ENCODE measurements at regions not wholly inside any gene's neighbourhood (a gene's known extent, or its start where the extent isn't known, plus 50 kb on each side); places are given as distances from the start of the nearest gene placed in this dataset.

- DNase-seq, result no peak
Measured at GRCh38 chr5:159385536-159385935, 55.2 kb upstream of the IL12B start.

GRCh38 chr5:159386028-159386711 is 55.9 kb upstream of the IL12B start:
- no peak for DNase-seq

GRCh38 chr5:159392871-159393270 is 62.6 kb upstream of the IL12B start:
- no peak for DNase-seq

- no peak for DNase-seq
Measured at GRCh38 chr5:159393854-159394274, 63.6 kb upstream of the IL12B start.

GRCh38 chr5:159395202-159395601 is 64.9 kb upstream of the IL12B start:
- no peak for DNase-seq

GRCh38 chr5:159398936-159399335 is 68.6 kb upstream of the IL12B start:
- DNase-seq, result no peak

- no peak for DNase-seq
Measured at GRCh38 chr5:159400476-159400875, 70.2 kb upstream of the IL12B start.

GRCh38 chr5:159402311-159402710 is 72.0 kb upstream of the IL12B start:
- DNase-seq, result no peak

GRCh38 chr5:159402856-159403255 is 72.6 kb upstream of the IL12B start:
- DNase-seq, result no peak

- DNase-seq, result no peak
Measured at GRCh38 chr5:159403906-159404681, 73.8 kb upstream of the IL12B start.

GRCh38 chr5:159405611-159406031 is 75.3 kb upstream of the IL12B start:
- DNase-seq, result no peak

- DNase-seq, result no peak
Measured at GRCh38 chr5:159406571-159406970, 76.3 kb upstream of the IL12B start.

GRCh38 chr5:159409801-159410200 is 79.5 kb upstream of the IL12B start:
- no peak for DNase-seq

- DNase-seq, result no peak
Measured at GRCh38 chr5:159410480-159410879, 80.2 kb upstream of the IL12B start.

GRCh38 chr5:159411115-159411514 is 80.8 kb upstream of the IL12B start:
- no peak for DNase-seq

GRCh38 chr5:159412284-159413046 is 82.2 kb upstream of the IL12B start:
- no peak for DNase-seq

GRCh38 chr5:159414021-159414420 is 83.7 kb upstream of the IL12B start:
- no peak for DNase-seq

- DNase-seq, result no peak
Measured at GRCh38 chr5:159415301-159415937, 85.1 kb upstream of the IL12B start.

GRCh38 chr5:159416438-159416837 is 86.2 kb upstream of the IL12B start:
- no peak for DNase-seq

GRCh38 chr5:159417170-159417569 is 86.9 kb upstream of the IL12B start:
- no peak for DNase-seq

GRCh38 chr5:159419576-159419975 is 89.3 kb upstream of the IL12B start:
- DNase-seq, result no peak

GRCh38 chr5:159420940-159421339 is 90.7 kb upstream of the IL12B start:
- no peak for DNase-seq
